Epithelial cell of proximal tubule (primary cell): ENCODE measurements at regions not wholly inside any gene's neighbourhood (a gene's known extent, or its start where the extent isn't known, plus 50 kb on each side); places are given as distances from the start of the nearest gene placed in this dataset.
A peak's percentile ranks its signal among the peaks of the same experiment; 100 is the strongest.
"Not testable (repeated sequence)": the region's sequence is repeated elsewhere in the genome, so short reads cannot be mapped to it uniquely, and the experiment has no call there.

Experiments
- DNase-seq: peaks from one replicate; pipeline ENCODE4 v3.0.0-alpha.2; 2011; ENCODE audit warnings: low read depth
- H3K4me3 ChIP-seq: 2 replicates; pipeline ENCODE4 v1.5.1; 2011; ENCODE audit warnings: low read depth, mild to moderate bottlenecking, low read length
- CTCF ChIP-seq: conservative IDR thresholded peaks from 2 replicates; pipeline ENCODE4 v1.5.1; 2012; ENCODE audit warnings: low read depth, mild to moderate bottlenecking, low read length

GRCh38 chrX:35444671-35445355 is 353.3 kb upstream of the MAGEB16 start:
- no peak overlapping the region for H3K4me3 ChIP-seq
- no peak for TF ChIP-seq CTCF
- DNase-seq: no peak

GRCh38 chrX:35445912-35446311 is 352.2 kb upstream of the MAGEB16 start:
- DNase-seq: no peak
- no peak overlapping the region for H3K4me3 ChIP-seq
- TF ChIP-seq CTCF: no peak

GRCh38 chrX:35456891-35457290 is 341.3 kb upstream of the MAGEB16 start:
- H3K4me3 ChIP-seq: no peak overlapping the region
- TF ChIP-seq CTCF: no peak
- peak; percentile 18 for DNase-seq

GRCh38 chrX:35458142-35458541 is 340.0 kb upstream of the MAGEB16 start:
- no peak for DNase-seq
- no peak for TF ChIP-seq CTCF
- H3K4me3 ChIP-seq: no peak overlapping the region

GRCh38 chrX:35461164-35461563 is 337.0 kb upstream of the MAGEB16 start:
- TF ChIP-seq CTCF: no peak
- no peak for DNase-seq
- H3K4me3 ChIP-seq: no peak overlapping the region

- not testable (repeated sequence) for DNase-seq, H3K4me3 ChIP-seq
Measured at GRCh38 chrX:35496671-35497070, 301.5 kb upstream of the MAGEB16 start.

GRCh38 chrX:35497453-35497852 is 300.7 kb upstream of the MAGEB16 start:
- not testable (repeated sequence) for DNase-seq, H3K4me3 ChIP-seq

- DNase-seq: no peak
- no peak overlapping the region for H3K4me3 ChIP-seq
- no peak for TF ChIP-seq CTCF
Measured at GRCh38 chrX:35499071-35499862, 298.9 kb upstream of the MAGEB16 start.
